ENCODE measurements at regions not wholly inside any gene's neighbourhood (a gene's known extent, or its start where the extent isn't known, plus 50 kb on each side); places are given as distances from the start of the nearest gene placed in this dataset.

DNA sequence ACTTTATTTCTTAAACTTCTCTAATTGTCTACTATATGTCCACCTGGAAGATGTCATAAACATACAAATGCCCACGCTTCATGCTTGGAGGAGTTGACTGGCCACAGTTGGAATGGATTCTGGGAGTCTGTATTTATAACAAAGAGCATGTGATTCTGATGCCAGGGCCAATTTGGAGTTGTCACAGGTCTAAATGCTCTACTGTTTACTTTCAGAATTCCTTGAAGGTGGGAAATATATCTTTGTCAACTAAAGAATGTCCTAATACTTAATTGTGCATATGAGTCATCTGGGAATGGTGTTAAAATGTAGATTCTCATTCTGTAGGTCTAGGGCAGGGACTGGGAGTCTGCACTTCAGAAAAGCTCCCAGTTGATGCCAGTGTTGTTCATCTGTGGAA, 196.1 kb downstream of the ANXA1 start:
- in situ Hi-C loops (cut with MboI; ENCODE audit: low sequenced_read_pairs) (no loop called here), intact Hi-C loops (cut with micrococcal nuclease) (no loop called here), dilution Hi-C loops (cut with HindIII; ENCODE audit: low sequenced_read_pairs, unreplicated experiment) (no loop called here)
- no TSS peak for BruUV-seq (replicated peaks)
- no peaks in the 10 kb centered on the region for H3K27me3 ChIP-seq (ENCODE audit: control insufficient read depth, insufficient read depth, low read length)
- DNase-seq (no peak), ATAC-seq (ENCODE audit: low read depth) (no peak)
- H2AK9ac ChIP-seq (replicated peaks; ENCODE audit: low read depth, low read length, poor library complexity) = no peak overlapping the region
- no peak overlapping the region for H3K27ac ChIP-seq (ENCODE audit: insufficient read depth, low read length)
- H3K9me1 ChIP-seq (ENCODE audit: insufficient read depth, low read length) = no peaks in the 10 kb centered on the region
- TF ChIP-seq CHD1 (IDR thresholded peaks at IDR 0.05; ENCODE audit: low read depth, low read length) (no peak), CEBPB (IDR thresholded peaks at IDR 0.05; ENCODE audit: low read depth, low read length) (no peak), RAD21 (IDR thresholded peaks at IDR 0.05; ENCODE audit: low read length) (no peak), MAFK (IDR thresholded peaks at IDR 0.05; ENCODE audit: low read depth, low read length) (no peak), MAZ (IDR thresholded peaks at IDR 0.05; ENCODE audit: borderline replicate concordance, low read depth, low read length) (no peak), RFX5 (IDR thresholded peaks at IDR 0.05; ENCODE audit: low read depth, low read length) (no peak), NFE2L2 (IDR thresholded peaks at IDR 0.05; ENCODE audit: low read depth, low read length) (no peak), POLR2A (IDR thresholded peaks at IDR 0.05; ENCODE audit: low read depth, low read length) (no peak), MXI1 (IDR thresholded peaks at IDR 0.05; ENCODE audit: borderline replicate concordance, low read depth, low read length) (no peak), FOS (IDR thresholded peaks at IDR 0.05; ENCODE audit: low read depth, low read length) (no peak), RCOR1 (IDR thresholded peaks at IDR 0.05; ENCODE audit: insufficient replicate concordance, low read length) (no peak), SMC3 (IDR thresholded peaks at IDR 0.05; ENCODE audit: low read depth, low read length) (no peak), BHLHE40 (IDR thresholded peaks at IDR 0.05; ENCODE audit: low read depth, low read length) (no peak)
- TF ChIP-seq, protein P1, sequence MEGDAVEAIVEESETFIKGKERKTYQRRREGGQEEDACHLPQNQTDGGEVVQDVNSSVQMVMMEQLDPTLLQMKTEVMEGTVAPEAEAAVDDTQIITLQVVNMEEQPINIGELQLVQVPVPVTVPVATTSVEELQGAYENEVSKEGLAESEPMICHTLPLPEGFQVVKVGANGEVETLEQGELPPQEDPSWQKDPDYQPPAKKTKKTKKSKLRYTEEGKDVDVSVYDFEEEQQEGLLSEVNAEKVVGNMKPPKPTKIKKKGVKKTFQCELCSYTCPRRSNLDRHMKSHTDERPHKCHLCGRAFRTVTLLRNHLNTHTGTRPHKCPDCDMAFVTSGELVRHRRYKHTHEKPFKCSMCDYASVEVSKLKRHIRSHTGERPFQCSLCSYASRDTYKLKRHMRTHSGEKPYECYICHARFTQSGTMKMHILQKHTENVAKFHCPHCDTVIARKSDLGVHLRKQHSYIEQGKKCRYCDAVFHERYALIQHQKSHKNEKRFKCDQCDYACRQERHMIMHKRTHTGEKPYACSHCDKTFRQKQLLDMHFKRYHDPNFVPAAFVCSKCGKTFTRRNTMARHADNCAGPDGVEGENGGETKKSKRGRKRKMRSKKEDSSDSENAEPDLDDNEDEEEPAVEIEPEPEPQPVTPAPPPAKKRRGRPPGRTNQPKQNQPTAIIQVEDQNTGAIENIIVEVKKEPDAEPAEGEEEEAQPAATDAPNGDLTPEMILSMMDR (conservative IDR thresholded peaks at IDR 0.05; ENCODE audit: low read depth, low read length) = no peak
- TF ChIP-seq, protein P2, sequence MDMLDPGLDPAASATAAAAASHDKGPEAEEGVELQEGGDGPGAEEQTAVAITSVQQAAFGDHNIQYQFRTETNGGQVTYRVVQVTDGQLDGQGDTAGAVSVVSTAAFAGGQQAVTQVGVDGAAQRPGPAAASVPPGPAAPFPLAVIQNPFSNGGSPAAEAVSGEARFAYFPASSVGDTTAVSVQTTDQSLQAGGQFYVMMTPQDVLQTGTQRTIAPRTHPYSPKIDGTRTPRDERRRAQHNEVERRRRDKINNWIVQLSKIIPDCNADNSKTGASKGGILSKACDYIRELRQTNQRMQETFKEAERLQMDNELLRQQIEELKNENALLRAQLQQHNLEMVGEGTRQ (IDR thresholded peaks at IDR 0.05; ENCODE audit: low read depth, low read length) = no peak
- TF ChIP-seq, protein P3, sequence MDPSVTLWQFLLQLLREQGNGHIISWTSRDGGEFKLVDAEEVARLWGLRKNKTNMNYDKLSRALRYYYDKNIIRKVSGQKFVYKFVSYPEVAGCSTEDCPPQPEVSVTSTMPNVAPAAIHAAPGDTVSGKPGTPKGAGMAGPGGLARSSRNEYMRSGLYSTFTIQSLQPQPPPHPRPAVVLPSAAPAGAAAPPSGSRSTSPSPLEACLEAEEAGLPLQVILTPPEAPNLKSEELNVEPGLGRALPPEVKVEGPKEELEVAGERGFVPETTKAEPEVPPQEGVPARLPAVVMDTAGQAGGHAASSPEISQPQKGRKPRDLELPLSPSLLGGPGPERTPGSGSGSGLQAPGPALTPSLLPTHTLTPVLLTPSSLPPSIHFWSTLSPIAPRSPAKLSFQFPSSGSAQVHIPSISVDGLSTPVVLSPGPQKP (IDR thresholded peaks at IDR 0.05; ENCODE audit: borderline replicate concordance, low read depth, low read length) = no peak
- H2AK5ac ChIP-seq (ENCODE audit: low read depth, low read length) = no peak overlapping the region
- no peak overlapping the region for H2BK20ac ChIP-seq (ENCODE audit: low read depth, low read length)
- no peak overlapping the region for H3K14ac ChIP-seq (replicated peaks; ENCODE audit: low read depth, low read length)
- POLR2A ChIA-PET (ENCODE audit: unreplicated experiment) = no interaction called here
- WGBS, 2 experiments (ENCODE audit: extremely low coverage in 2 of 2, insufficient read length in 1 of 2) = no CpG with 5 or more reads among the region's 1 CpG
- H4K5ac ChIP-seq (ENCODE audit: low read depth, low read length) = no peak overlapping the region
- no peak overlapping the region for H3K56ac ChIP-seq (ENCODE audit: extremely low read depth, insufficient read depth, low read length)
- no peaks in the 10 kb centered on the region for H3K36me3 ChIP-seq (ENCODE audit: control insufficient read depth, insufficient read depth, low read length)
- no peak overlapping the region for H4K8ac ChIP-seq (ENCODE audit: low read depth in 2 of 2, low read length in 2 of 2)
- no peak overlapping the region for H3K9ac ChIP-seq (ENCODE audit: low read depth, low read length)
- CTCF ChIA-PET = no interaction called here
- H4K91ac ChIP-seq (ENCODE audit: insufficient read depth, low read depth, low read length) = no peak overlapping the region
- no peaks in the 10 kb centered on the region for H3K9me3 ChIP-seq (ENCODE audit: control insufficient read depth, insufficient read depth, low read length)
- H3K79me1 ChIP-seq (ENCODE audit: low read depth in 1 of 2, low read length in 2 of 2) = no peaks in the 10 kb centered on the region
- H2BK5ac ChIP-seq (ENCODE audit: low read depth, low read length, poor library complexity, severe bottlenecking) = no peak overlapping the region
- no peak overlapping the region for H2BK15ac ChIP-seq (ENCODE audit: low read depth, low read length)
- no peak overlapping the region for H2BK120ac ChIP-seq (ENCODE audit: low read depth, low read length)
- no peak overlapping the region for H2AFZ ChIP-seq (replicated peaks; ENCODE audit: low read length, poor library complexity)
- no peaks in the 10 kb centered on the region for H4K20me1 ChIP-seq (ENCODE audit: insufficient read depth, low read length)
- H3K4me3 ChIP-seq (ENCODE audit: insufficient read depth, low read depth, low read length) = no peak overlapping the region
- no peak overlapping the region for H3K4me2 ChIP-seq (ENCODE audit: low read depth, low read length)
- H3K4me1 ChIP-seq (ENCODE audit: control insufficient read depth, insufficient read depth, low read length) = no peaks in the 10 kb centered on the region
- H3K23ac ChIP-seq (ENCODE audit: low read depth, low read length) = no peak overlapping the region
- H3K18ac ChIP-seq (ENCODE audit: low read depth, low read length) = no peak overlapping the region
- no peak overlapping the region for H3K4ac ChIP-seq (ENCODE audit: low read depth, low read length)

Measured in IMR-90 (cell line).